ENCODE measurements at regions not wholly inside any gene's neighbourhood (a gene's known extent, or its start where the extent isn't known, plus 50 kb on each side); places are given as distances from the start of the nearest gene placed in this dataset.

DNA sequence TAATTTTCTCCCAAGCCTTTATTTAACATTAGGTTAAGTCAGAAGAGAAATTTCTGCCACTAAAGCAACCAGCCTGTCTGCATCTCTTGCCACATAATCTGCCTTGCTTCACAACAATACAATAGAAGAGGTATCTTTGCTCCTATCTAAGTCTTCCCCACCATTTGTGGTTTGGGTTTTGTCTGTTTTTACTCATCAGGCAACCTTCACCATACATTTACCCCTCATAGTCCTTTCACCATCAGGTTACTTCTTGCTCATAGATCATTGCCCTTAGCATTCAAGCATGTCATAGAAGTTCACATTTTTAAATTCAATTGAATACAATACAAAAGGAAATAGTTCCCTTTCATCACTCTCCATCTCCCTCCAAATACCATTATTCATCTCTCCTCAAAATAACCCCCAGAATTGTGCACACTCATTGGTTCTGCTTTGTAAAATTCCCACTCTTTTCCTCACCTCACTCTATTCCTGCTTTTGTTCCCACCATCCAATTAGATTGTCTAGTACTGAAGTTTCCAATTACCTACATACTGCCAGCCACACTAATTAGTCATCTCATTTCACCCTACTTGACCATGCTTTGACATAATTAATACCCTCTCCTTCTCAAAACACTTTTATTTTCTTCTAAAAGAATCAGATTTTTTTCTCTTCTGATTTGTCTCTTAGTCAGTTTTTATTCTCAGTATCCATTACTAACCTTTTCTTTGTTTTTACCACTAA lies 1957.0 kb upstream of the AGA start:
- peak; percentile 68 to 75 for DNase-seq (ENCODE audit: low read depth in 1 of 2, low spot score in 1 of 2)
- no peak for TF ChIP-seq POLR2AphosphoS5 (IDR thresholded peaks at IDR 0.05; ENCODE audit: low read depth)
- no peak for TF ChIP-seq SPI1 (IDR thresholded peaks at IDR 0.05; ENCODE audit: borderline replicate concordance, low read depth)
- TF ChIP-seq, protein P1, sequence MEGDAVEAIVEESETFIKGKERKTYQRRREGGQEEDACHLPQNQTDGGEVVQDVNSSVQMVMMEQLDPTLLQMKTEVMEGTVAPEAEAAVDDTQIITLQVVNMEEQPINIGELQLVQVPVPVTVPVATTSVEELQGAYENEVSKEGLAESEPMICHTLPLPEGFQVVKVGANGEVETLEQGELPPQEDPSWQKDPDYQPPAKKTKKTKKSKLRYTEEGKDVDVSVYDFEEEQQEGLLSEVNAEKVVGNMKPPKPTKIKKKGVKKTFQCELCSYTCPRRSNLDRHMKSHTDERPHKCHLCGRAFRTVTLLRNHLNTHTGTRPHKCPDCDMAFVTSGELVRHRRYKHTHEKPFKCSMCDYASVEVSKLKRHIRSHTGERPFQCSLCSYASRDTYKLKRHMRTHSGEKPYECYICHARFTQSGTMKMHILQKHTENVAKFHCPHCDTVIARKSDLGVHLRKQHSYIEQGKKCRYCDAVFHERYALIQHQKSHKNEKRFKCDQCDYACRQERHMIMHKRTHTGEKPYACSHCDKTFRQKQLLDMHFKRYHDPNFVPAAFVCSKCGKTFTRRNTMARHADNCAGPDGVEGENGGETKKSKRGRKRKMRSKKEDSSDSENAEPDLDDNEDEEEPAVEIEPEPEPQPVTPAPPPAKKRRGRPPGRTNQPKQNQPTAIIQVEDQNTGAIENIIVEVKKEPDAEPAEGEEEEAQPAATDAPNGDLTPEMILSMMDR (IDR thresholded peaks at IDR 0.05; ENCODE audit: insufficient read depth, low read length), result no peak
- TF ChIP-seq GABPA (IDR thresholded peaks at IDR 0.05; ENCODE audit: low read depth), result no peak
- TF ChIP-seq, protein P2, sequence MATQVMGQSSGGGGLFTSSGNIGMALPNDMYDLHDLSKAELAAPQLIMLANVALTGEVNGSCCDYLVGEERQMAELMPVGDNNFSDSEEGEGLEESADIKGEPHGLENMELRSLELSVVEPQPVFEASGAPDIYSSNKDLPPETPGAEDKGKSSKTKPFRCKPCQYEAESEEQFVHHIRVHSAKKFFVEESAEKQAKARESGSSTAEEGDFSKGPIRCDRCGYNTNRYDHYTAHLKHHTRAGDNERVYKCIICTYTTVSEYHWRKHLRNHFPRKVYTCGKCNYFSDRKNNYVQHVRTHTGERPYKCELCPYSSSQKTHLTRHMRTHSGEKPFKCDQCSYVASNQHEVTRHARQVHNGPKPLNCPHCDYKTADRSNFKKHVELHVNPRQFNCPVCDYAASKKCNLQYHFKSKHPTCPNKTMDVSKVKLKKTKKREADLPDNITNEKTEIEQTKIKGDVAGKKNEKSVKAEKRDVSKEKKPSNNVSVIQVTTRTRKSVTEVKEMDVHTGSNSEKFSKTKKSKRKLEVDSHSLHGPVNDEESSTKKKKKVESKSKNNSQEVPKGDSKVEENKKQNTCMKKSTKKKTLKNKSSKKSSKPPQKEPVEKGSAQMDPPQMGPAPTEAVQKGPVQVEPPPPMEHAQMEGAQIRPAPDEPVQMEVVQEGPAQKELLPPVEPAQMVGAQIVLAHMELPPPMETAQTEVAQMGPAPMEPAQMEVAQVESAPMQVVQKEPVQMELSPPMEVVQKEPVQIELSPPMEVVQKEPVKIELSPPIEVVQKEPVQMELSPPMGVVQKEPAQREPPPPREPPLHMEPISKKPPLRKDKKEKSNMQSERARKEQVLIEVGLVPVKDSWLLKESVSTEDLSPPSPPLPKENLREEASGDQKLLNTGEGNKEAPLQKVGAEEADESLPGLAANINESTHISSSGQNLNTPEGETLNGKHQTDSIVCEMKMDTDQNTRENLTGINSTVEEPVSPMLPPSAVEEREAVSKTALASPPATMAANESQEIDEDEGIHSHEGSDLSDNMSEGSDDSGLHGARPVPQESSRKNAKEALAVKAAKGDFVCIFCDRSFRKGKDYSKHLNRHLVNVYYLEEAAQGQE (IDR thresholded peaks at IDR 0.05; ENCODE audit: insufficient replicate concordance, low read depth), result no peak
- Histone ChIP-seq H3K27me3 (ENCODE audit: insufficient read depth, poor library complexity, severe bottlenecking) (no peaks in the 10 kb centered on the region), H3K4me3 (replicated peaks; ENCODE audit: insufficient read depth, low read length) (no peak overlapping the region), H3K27ac (replicated peaks) (peak overlapping the region; percentile 80)

DNA sequence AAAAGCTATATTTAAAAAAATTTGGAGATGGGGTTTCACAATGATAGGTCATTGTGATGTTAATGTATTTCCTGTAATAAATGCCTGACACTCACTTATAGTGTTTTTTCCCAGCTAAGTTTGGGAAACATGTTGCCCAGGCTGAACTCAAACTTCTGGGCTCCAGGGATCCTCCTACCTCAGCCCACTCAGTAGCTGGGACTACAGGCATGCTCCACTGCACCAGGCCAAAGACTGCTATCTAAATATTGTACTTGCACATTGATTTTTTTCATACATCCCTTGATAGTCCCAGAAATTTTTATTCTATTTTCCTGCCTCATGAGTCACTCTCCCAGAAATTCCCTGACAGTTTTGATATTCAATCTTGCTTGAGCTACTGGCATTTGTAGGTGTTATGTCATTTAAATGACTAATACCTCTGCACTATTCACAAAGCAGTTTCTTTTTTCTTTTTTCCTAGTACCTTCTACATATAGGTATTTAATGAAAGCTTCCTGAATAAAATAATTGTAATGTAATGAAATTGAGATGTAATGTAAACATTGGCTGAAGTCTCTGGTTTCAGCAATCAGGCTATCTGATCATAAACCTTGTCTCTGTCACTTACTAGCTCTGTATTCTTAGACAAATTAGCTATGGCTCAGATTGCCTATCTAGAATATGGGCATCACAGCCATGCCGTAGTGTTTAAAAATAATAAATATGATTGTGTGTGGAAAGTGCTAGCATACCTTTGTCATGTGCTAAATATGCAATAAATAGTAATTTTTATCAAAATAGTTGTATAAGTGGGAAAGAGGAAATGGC lies 1973.0 kb upstream of the AGA start:
- Histone ChIP-seq H3K27ac (replicated peaks) (no peak overlapping the region), H3K4me3 (replicated peaks; ENCODE audit: insufficient read depth, low read length) (no peak overlapping the region), H3K27me3 (ENCODE audit: insufficient read depth, poor library complexity, severe bottlenecking) (no peaks in the 10 kb centered on the region)
- no peak for DNase-seq (ENCODE audit: low read depth in 1 of 2, low spot score in 1 of 2)
- TF ChIP-seq GABPA (IDR thresholded peaks at IDR 0.05; ENCODE audit: low read depth) (no peak), POLR2AphosphoS5 (IDR thresholded peaks at IDR 0.05; ENCODE audit: low read depth) (no peak), SPI1 (IDR thresholded peaks at IDR 0.05; ENCODE audit: borderline replicate concordance, low read depth) (no peak)
- TF ChIP-seq, protein P2 (IDR thresholded peaks at IDR 0.05; ENCODE audit: insufficient replicate concordance, low read depth), result no peak
- TF ChIP-seq, protein P1 (IDR thresholded peaks at IDR 0.05; ENCODE audit: insufficient read depth, low read length), result no peak

DNA sequence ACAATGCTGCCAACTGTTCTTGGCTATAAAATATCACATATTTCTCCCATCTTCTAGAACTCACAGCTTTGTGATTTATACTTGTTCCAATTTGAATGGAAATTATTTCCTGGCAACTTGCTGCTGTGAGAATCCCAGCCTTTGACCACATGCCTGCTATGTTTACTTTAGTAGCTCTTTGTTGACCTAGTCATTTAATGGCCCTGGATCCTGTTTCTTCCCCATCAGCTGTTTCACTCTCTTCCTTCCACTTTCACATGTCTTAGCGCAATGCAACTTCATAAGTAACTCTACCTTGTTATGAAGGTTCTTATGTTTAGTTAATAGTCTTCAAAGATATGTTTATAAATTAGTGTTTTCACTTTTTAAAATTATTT lies 1973.6 kb upstream of the AGA start:
- no peak for DNase-seq (ENCODE audit: low read depth in 1 of 2, low spot score in 1 of 2)
- no peak overlapping the region for H3K4me3 ChIP-seq (replicated peaks; ENCODE audit: insufficient read depth, low read length)
- TF ChIP-seq, protein P1 (IDR thresholded peaks at IDR 0.05; ENCODE audit: insufficient read depth, low read length), result no peak
- TF ChIP-seq, protein P2 (IDR thresholded peaks at IDR 0.05; ENCODE audit: insufficient replicate concordance, low read depth), result no peak
- TF ChIP-seq GABPA (IDR thresholded peaks at IDR 0.05; ENCODE audit: low read depth), result no peak
- no peak for TF ChIP-seq SPI1 (IDR thresholded peaks at IDR 0.05; ENCODE audit: borderline replicate concordance, low read depth)
- no peak for TF ChIP-seq POLR2AphosphoS5 (IDR thresholded peaks at IDR 0.05; ENCODE audit: low read depth)
- H3K27me3 ChIP-seq (ENCODE audit: insufficient read depth, poor library complexity, severe bottlenecking), result no peaks in the 10 kb centered on the region
- no peak overlapping the region for H3K27ac ChIP-seq (replicated peaks)

Data from HL-60 (cell line).